WTC11 (cell line): ENCODE measurements at regions not wholly inside any gene's neighbourhood (a gene's known extent, or its start where the extent isn't known, plus 50 kb on each side); places are given as distances from the start of the nearest gene placed in this dataset.

Experiments
- ATAC-seq: fragments of 200-7000 bp; cut with Tn5 transposase; 2 replicates; pipeline ENCODE4 v1.10.0; 2021; ENCODE audit warnings: mild to moderate bottlenecking, moderate library complexity
- CTCF ChIA-PET: fragments of 300-600 bp; sonication (Branson Sonifier 250); formaldehyde crosslinking; loops from one replicate; lab custom pipeline; 2021; ENCODE audit warnings: antibody characterized with exemption; lab: Charles Lee
- POLR2A ChIA-PET: fragments of 350-600 bp; sonication (Branson Sonifier 250); formaldehyde crosslinking; loops from one replicate; lab custom pipeline; 2021; ENCODE audit warnings: antibody characterized with exemption; lab: Charles Lee
- DNase-seq: peaks from one replicate; pipeline ENCODE4 v3.0.0; 2021; ENCODE audit warnings: low spot score
- H3K27ac Mint-ChIP-seq: 2 replicates; pipeline ENCODE4 v1.8.0; 2021; ENCODE audit warnings: mixed read lengths
- H3K27me3 Mint-ChIP-seq: 2 replicates; pipeline ENCODE4 v1.8.0; 2021; ENCODE audit warnings: low read depth, mild to moderate bottlenecking, moderate library complexity, mixed read lengths
- H3K36me3 Mint-ChIP-seq: 2 replicates; pipeline ENCODE4 v1.8.0; 2021; ENCODE audit warnings: mixed read lengths
- H3K4me1 Mint-ChIP-seq: 2 replicates; pipeline ENCODE4 v1.8.0; 2022; ENCODE audit warnings: mixed read lengths
- H3K4me3 Mint-ChIP-seq: 2 replicates; pipeline ENCODE4 v1.8.0; 2021; ENCODE audit warnings: mild to moderate bottlenecking, moderate library complexity, mixed read lengths
- H3K9me3 Mint-ChIP-seq: 2 replicates; pipeline ENCODE4 v1.8.0; 2021; ENCODE audit warnings: mixed read lengths
- ATF1 ChIP-seq: sonication (generic); formaldehyde crosslinking; IDR thresholded peaks from 2 replicates; pipeline ENCODE4 v1.8.1; 2023; ENCODE audit warnings: mild to moderate bottlenecking, moderate library complexity, missing genetic modification reagents
- CBFB ChIP-seq: sonication (generic); formaldehyde crosslinking; IDR thresholded peaks from 2 replicates; pipeline ENCODE4 v1.8.1; 2022; ENCODE audit warnings: mild to moderate bottlenecking, low read depth, missing genetic modification reagents
- GTF2I ChIP-seq: fragments of 250-450 bp; sonication (Bioruptor Pico); conservative IDR thresholded peaks from 2 replicates; pipeline ENCODE4 v1.4.0; 2021; ENCODE audit warnings: mild to moderate bottlenecking
- HMGA2 ChIP-seq: fragments of 250-450 bp; sonication (Bioruptor Pico); IDR thresholded peaks from 2 replicates; pipeline ENCODE4 v1.4.0; 2021; ENCODE audit warnings: mild to moderate bottlenecking, moderate library complexity
- MXD4 ChIP-seq: fragments of 250-450 bp; sonication (Bioruptor Pico); IDR thresholded peaks from 2 replicates; pipeline ENCODE4 v1.8.0; 2021; ENCODE audit warnings: mild to moderate bottlenecking, moderate library complexity, borderline replicate concordance
- MYBL2 ChIP-seq: sonication (generic); formaldehyde crosslinking; IDR thresholded peaks from 2 replicates; pipeline ENCODE4 v1.8.1; 2023; ENCODE audit warnings: mild to moderate bottlenecking, moderate library complexity, missing genetic modification reagents
- SMAD4 ChIP-seq: sonication (generic); formaldehyde crosslinking; IDR thresholded peaks from 2 replicates; pipeline ENCODE4 v1.8.0; 2022; ENCODE audit warnings: mild to moderate bottlenecking, missing genetic modification reagents
- ZBTB21 ChIP-seq: sonication (generic); formaldehyde crosslinking; IDR thresholded peaks from 2 replicates; pipeline ENCODE4 v1.8.1; 2023; ENCODE audit warnings: mild to moderate bottlenecking, missing genetic modification reagents, borderline replicate concordance
- ZNF121 ChIP-seq: sonication (generic); formaldehyde crosslinking; IDR thresholded peaks from 2 replicates; pipeline ENCODE4 v1.8.0; 2023; ENCODE audit warnings: missing genetic modification reagents
- ZNF232 ChIP-seq: sonication (generic); formaldehyde crosslinking; IDR thresholded peaks from 2 replicates; pipeline ENCODE4 v1.8.0; 2022; ENCODE audit warnings: mild to moderate bottlenecking, missing genetic modification reagents
- ZNF396 ChIP-seq: fragments of 250-450 bp; sonication (Bioruptor Pico); IDR thresholded peaks from 2 replicates; pipeline ENCODE4 v1.8.0; 2021; ENCODE audit warnings: mild to moderate bottlenecking, moderate library complexity, borderline replicate concordance
- ZNF423 ChIP-seq: fragments of 250-450 bp; sonication (Bioruptor Pico); IDR thresholded peaks from 2 replicates; pipeline ENCODE4 v2.1.2; 2022; ENCODE audit warnings: mild to moderate bottlenecking, moderate library complexity
- TF ChIP-seq, protein P1 (sequence below): fragments of 250-450 bp; sonication (Bioruptor Pico); IDR thresholded peaks from 2 replicates; pipeline ENCODE4 v1.9.0; 2021; ENCODE audit warnings: mild to moderate bottlenecking, borderline replicate concordance
- TF ChIP-seq, protein P2 (sequence below): sonication (generic); formaldehyde crosslinking; IDR thresholded peaks from 2 replicates; pipeline ENCODE4 v1.8.1; 2022; ENCODE audit warnings: mild to moderate bottlenecking, missing genetic modification reagents, moderate library complexity, borderline replicate concordance
- TF ChIP-seq, protein P3 (sequence below): sonication (generic); formaldehyde crosslinking; IDR thresholded peaks from 2 replicates; pipeline ENCODE4 v1.8.1; 2022; ENCODE audit warnings: mild to moderate bottlenecking, moderate library complexity, missing genetic modification reagents
- TF ChIP-seq, protein P4 (sequence below): fragments of 250-450 bp; sonication (Bioruptor Pico); IDR thresholded peaks from 2 replicates; pipeline ENCODE4 v1.9.0; 2021; ENCODE audit warnings: mild to moderate bottlenecking
- TF ChIP-seq, protein P5 (sequence below): sonication (generic); formaldehyde crosslinking; IDR thresholded peaks from 2 replicates; pipeline ENCODE4 v1.8.0; 2022; ENCODE audit warnings: mild to moderate bottlenecking, missing genetic modification reagents
- TF ChIP-seq, protein P6 (sequence below): sonication (generic); formaldehyde crosslinking; IDR thresholded peaks from 2 replicates; pipeline ENCODE4 v1.8.0; 2023; ENCODE audit warnings: missing genetic modification reagents
- TF ChIP-seq, protein P7 (sequence below): fragments of 200-600 bp; IDR thresholded peaks from 2 replicates; pipeline ENCODE4 v1.8.0; 2022; ENCODE audit warnings: antibody characterized with exemption

DNA sequence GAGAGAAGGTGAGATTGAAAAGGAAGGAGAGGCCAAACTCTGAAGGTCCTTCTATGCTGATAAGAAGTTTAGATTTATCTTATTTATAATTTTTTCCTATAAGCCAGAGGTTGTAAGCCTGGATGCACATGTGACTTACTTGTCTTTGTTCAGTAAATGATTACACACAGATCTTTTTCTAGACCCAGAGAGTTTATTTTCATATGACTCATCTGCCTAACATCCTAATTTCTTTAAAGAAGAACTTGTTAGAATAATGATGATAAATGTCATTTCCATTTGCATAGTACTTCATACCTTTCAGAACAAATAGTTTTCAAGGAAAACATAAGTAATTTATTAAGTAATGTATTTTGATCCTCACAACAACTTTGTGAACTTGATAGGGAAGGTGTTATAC lies 434.8 kb upstream of the DPH6 start (continued):
- TF ChIP-seq, protein P1, sequence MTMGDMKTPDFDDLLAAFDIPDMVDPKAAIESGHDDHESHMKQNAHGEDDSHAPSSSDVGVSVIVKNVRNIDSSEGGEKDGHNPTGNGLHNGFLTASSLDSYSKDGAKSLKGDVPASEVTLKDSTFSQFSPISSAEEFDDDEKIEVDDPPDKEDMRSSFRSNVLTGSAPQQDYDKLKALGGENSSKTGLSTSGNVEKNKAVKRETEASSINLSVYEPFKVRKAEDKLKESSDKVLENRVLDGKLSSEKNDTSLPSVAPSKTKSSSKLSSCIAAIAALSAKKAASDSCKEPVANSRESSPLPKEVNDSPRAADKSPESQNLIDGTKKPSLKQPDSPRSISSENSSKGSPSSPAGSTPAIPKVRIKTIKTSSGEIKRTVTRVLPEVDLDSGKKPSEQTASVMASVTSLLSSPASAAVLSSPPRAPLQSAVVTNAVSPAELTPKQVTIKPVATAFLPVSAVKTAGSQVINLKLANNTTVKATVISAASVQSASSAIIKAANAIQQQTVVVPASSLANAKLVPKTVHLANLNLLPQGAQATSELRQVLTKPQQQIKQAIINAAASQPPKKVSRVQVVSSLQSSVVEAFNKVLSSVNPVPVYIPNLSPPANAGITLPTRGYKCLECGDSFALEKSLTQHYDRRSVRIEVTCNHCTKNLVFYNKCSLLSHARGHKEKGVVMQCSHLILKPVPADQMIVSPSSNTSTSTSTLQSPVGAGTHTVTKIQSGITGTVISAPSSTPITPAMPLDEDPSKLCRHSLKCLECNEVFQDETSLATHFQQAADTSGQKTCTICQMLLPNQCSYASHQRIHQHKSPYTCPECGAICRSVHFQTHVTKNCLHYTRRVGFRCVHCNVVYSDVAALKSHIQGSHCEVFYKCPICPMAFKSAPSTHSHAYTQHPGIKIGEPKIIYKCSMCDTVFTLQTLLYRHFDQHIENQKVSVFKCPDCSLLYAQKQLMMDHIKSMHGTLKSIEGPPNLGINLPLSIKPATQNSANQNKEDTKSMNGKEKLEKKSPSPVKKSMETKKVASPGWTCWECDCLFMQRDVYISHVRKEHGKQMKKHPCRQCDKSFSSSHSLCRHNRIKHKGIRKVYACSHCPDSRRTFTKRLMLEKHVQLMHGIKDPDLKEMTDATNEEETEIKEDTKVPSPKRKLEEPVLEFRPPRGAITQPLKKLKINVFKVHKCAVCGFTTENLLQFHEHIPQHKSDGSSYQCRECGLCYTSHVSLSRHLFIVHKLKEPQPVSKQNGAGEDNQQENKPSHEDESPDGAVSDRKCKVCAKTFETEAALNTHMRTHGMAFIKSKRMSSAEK (CRISPR knock-in tag), result no peak
- TF ChIP-seq, protein P2, sequence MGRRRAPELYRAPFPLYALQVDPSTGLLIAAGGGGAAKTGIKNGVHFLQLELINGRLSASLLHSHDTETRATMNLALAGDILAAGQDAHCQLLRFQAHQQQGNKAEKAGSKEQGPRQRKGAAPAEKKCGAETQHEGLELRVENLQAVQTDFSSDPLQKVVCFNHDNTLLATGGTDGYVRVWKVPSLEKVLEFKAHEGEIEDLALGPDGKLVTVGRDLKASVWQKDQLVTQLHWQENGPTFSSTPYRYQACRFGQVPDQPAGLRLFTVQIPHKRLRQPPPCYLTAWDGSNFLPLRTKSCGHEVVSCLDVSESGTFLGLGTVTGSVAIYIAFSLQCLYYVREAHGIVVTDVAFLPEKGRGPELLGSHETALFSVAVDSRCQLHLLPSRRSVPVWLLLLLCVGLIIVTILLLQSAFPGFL (CRISPR knock-in tag), result no peak
- TF ChIP-seq, protein P3, sequence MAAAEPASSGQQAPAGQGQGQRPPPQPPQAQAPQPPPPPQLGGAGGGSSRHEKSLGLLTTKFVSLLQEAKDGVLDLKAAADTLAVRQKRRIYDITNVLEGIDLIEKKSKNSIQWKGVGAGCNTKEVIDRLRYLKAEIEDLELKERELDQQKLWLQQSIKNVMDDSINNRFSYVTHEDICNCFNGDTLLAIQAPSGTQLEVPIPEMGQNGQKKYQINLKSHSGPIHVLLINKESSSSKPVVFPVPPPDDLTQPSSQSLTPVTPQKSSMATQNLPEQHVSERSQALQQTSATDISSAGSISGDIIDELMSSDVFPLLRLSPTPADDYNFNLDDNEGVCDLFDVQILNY, result no peak
- no peak for TF ChIP-seq ZNF423 (CRISPR knock-in tag)

DNA sequence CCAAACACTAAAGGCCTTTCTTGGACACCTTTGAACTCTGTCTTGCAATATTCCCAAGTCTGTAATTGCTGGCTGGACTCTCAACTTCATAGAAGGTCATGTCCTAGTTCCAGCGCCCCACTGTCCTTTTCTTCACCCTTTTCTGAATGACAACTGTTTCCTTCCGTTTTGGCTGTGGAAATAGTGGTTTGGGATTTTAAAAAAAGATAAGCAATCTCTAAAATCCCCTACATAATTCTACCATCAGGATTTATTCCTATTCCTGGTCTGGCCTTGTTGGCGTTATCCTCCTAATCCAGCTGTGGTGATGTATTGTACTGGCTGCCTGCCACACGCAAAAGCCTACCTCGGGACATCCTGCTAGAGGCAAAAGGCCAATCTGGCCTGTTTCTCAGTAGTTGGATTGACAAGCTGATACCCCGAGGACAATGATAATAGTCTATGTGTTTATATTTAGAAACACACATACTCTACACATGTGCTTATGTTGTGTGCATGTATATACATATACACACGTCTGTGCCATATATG lies 440.3 kb upstream of the DPH6 start:
- no peak for ATAC-seq
- Mint-ChIP-seq H3K36me3 (no peaks in the 10 kb centered on the region), H3K9me3 (no peaks in the 10 kb centered on the region), H3K27ac (no peak overlapping the region), H3K4me1 (0 out of 2 replicates have a peak, but pooled peaks cover 2% of the 10 kb centered on the region), H3K27me3 (no peaks in the 10 kb centered on the region; the same call in 1 of the 2 replicates), H3K4me3 (no peak overlapping the region)
- DNase-seq, result no peak
- ChIA-PET POLR2A (no interaction called here), CTCF (no interaction called here)
- TF ChIP-seq MXD4 (CRISPR knock-in tag), result no peak
- no peak for TF ChIP-seq GTF2I (CRISPR knock-in tag)
- TF ChIP-seq, protein P4, sequence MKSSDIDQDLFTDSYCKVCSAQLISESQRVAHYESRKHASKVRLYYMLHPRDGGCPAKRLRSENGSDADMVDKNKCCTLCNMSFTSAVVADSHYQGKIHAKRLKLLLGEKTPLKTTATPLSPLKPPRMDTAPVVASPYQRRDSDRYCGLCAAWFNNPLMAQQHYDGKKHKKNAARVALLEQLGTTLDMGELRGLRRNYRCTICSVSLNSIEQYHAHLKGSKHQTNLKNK (CRISPR knock-in tag), result no peak
- TF ChIP-seq ZNF396 (CRISPR knock-in tag), result no peak
- no peak for TF ChIP-seq ZNF232 (CRISPR knock-in tag)
- no peak for TF ChIP-seq ZBTB21
- TF ChIP-seq, protein P5, sequence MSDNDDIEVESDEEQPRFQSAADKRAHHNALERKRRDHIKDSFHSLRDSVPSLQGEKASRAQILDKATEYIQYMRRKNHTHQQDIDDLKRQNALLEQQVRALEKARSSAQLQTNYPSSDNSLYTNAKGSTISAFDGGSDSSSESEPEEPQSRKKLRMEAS (CRISPR knock-in tag), result no peak

DNA sequence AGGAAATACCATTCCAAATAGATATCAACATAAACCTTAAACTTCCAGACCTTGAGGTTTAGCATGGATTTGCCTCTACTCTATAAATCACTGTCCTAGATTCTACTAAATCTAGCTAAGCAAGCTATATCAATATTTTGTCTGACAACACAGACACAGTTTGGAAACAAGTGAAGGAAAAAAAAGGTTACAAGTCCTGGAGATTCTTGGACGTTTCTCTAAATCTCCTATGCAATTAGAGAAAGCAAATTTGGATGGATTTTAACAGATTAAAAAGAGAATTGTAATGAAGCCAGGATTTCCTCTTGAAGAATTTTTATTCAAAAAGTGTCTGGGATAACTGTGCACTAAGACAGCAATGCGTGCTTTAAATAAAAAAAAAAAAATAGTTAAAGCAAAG lies 441.1 kb upstream of the DPH6 start:
- no peaks in the 10 kb centered on the region for H3K9me3 Mint-ChIP-seq
- CTCF ChIA-PET, result no interaction called here
- ATAC-seq (no peak), DNase-seq (no peak)
- 0 out of 2 replicates have a peak, but pooled peaks cover 2% of the 10 kb centered on the region for H3K4me1 Mint-ChIP-seq
- H3K27me3 Mint-ChIP-seq, result no peaks in the 10 kb centered on the region; the same call in 1 of the 2 replicates
- POLR2A ChIA-PET, result no interaction called here
- H3K4me3 Mint-ChIP-seq, result no peak overlapping the region
- no peaks in the 10 kb centered on the region for H3K36me3 Mint-ChIP-seq
- H3K27ac Mint-ChIP-seq, result no peak overlapping the region
- TF ChIP-seq MYBL2 (no peak), CBFB (CRISPR knock-in tag) (no peak), ZNF423 (CRISPR knock-in tag) (no peak), ZNF121 (CRISPR knock-in tag) (no peak), HMGA2 (CRISPR knock-in tag) (no peak), SMAD4 (no peak), ATF1 (CRISPR knock-in tag) (no peak)
- TF ChIP-seq, protein P2 (CRISPR knock-in tag), result no peak
- TF ChIP-seq, protein P6, sequence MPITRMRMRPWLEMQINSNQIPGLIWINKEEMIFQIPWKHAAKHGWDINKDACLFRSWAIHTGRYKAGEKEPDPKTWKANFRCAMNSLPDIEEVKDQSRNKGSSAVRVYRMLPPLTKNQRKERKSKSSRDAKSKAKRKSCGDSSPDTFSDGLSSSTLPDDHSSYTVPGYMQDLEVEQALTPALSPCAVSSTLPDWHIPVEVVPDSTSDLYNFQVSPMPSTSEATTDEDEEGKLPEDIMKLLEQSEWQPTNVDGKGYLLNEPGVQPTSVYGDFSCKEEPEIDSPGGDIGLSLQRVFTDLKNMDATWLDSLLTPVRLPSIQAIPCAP, result no peak
- TF ChIP-seq, protein P7, sequence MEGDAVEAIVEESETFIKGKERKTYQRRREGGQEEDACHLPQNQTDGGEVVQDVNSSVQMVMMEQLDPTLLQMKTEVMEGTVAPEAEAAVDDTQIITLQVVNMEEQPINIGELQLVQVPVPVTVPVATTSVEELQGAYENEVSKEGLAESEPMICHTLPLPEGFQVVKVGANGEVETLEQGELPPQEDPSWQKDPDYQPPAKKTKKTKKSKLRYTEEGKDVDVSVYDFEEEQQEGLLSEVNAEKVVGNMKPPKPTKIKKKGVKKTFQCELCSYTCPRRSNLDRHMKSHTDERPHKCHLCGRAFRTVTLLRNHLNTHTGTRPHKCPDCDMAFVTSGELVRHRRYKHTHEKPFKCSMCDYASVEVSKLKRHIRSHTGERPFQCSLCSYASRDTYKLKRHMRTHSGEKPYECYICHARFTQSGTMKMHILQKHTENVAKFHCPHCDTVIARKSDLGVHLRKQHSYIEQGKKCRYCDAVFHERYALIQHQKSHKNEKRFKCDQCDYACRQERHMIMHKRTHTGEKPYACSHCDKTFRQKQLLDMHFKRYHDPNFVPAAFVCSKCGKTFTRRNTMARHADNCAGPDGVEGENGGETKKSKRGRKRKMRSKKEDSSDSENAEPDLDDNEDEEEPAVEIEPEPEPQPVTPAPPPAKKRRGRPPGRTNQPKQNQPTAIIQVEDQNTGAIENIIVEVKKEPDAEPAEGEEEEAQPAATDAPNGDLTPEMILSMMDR, result no peak
